ENCODE measurements at regions not wholly inside any gene's neighbourhood (a gene's known extent, or its start where the extent isn't known, plus 50 kb on each side); places are given as distances from the start of the nearest gene placed in this dataset.

DNA sequence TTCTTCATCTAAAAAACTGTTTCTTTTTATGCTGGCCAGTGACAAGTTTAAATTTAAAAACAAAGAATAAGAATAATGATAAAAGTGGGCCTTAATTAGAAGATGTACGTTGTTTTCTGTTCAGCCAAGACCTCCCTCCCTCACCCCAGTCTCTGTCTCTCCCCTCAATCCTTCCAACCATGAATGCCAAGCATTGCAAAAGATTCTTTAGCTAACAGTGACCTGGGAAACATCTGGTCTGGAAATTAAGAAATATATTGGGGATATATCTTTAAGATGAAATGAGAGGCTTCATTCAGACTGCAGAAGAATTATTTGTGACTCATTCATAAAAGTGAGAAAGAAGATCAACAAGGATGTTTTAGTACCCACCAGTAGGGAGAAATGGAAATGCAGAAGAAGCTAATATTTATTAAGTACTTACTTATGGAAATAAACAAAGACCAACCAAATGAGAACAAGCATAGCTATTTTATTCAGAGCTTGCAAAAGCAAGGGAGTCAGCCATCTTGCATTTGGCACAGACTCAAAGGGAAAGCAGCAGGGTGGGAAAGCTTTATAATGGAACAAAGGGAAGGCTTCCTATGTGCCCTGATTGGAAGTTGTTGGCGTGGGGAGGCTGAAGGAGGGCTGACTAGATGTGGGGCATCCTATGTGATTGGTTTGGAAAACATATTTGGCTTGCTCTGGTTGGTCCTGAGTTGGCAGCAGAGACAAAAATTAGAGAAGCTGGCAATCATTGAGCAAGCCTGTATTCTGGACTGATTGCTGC lies 595.4 kb upstream of the GHITM start:
- TF ChIP-seq, protein P1, sequence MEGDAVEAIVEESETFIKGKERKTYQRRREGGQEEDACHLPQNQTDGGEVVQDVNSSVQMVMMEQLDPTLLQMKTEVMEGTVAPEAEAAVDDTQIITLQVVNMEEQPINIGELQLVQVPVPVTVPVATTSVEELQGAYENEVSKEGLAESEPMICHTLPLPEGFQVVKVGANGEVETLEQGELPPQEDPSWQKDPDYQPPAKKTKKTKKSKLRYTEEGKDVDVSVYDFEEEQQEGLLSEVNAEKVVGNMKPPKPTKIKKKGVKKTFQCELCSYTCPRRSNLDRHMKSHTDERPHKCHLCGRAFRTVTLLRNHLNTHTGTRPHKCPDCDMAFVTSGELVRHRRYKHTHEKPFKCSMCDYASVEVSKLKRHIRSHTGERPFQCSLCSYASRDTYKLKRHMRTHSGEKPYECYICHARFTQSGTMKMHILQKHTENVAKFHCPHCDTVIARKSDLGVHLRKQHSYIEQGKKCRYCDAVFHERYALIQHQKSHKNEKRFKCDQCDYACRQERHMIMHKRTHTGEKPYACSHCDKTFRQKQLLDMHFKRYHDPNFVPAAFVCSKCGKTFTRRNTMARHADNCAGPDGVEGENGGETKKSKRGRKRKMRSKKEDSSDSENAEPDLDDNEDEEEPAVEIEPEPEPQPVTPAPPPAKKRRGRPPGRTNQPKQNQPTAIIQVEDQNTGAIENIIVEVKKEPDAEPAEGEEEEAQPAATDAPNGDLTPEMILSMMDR (IDR thresholded peaks at IDR 0.05) = no peak
- no peak for TF ChIP-seq ZFX (IDR thresholded peaks at IDR 0.05; ENCODE audit: borderline replicate concordance)
